Right forelimb (tissue), 1 donor: ENCODE measurements at regions not wholly inside any gene's neighbourhood (a gene's known extent, or its start where the extent isn't known, plus 50 kb on each side); places are given as distances from the start of the nearest gene placed in this dataset.

Experiments
- DNase-seq: peaks from one replicate; pipeline ENCODE4 v3.0.0-alpha.2; 2018

GRCh38 chr5:10839916-10840599 is 79.0 kb upstream of the DAP start:
- no peak for DNase-seq

- DNase-seq: no peak
Measured at GRCh38 chr5:10839118-10839517, 78.1 kb upstream of the DAP start.

- DNase-seq: no peak
Measured at GRCh38 chr5:10838038-10838437, 77.0 kb upstream of the DAP start.

GRCh38 chr5:10836986-10837385 is 76.0 kb upstream of the DAP start:
- no peak for DNase-seq

GRCh38 chr5:10834695-10835094 is 73.7 kb upstream of the DAP start:
- no peak for DNase-seq

GRCh38 chr5:10832987-10833386 is 72.0 kb upstream of the DAP start:
- no peak for DNase-seq

GRCh38 chr5:10832421-10832820 is 71.4 kb upstream of the DAP start:
- no peak for DNase-seq

- DNase-seq: no peak
Measured at GRCh38 chr5:10831419-10831818, 70.4 kb upstream of the DAP start.

- DNase-seq: no peak
Measured at GRCh38 chr5:10828241-10828640, 67.2 kb upstream of the DAP start.

- DNase-seq: no peak
Measured at GRCh38 chr5:10827571-10827970, 66.5 kb upstream of the DAP start.

- no peak for DNase-seq
Measured at GRCh38 chr5:10826971-10827370, 65.9 kb upstream of the DAP start.

GRCh38 chr5:10825897-10826644 is 65.0 kb upstream of the DAP start:
- no peak for DNase-seq

- no peak for DNase-seq
Measured at GRCh38 chr5:10812218-10812617, 51.2 kb upstream of the DAP start.
